ENCODE measurements at regions not wholly inside any gene's neighbourhood (a gene's known extent, or its start where the extent isn't known, plus 50 kb on each side); places are given as distances from the start of the nearest gene placed in this dataset.
"Not testable (repeated sequence)": the region's sequence is repeated elsewhere in the genome, so short reads cannot be mapped to it uniquely, and the experiment has no call there.

GRCh38 chr3:64388886-64389285 lies 163.6 kb upstream of the PRICKLE2 start:
- no peak for DNase-seq (ENCODE audit: low spot score)

DNA sequence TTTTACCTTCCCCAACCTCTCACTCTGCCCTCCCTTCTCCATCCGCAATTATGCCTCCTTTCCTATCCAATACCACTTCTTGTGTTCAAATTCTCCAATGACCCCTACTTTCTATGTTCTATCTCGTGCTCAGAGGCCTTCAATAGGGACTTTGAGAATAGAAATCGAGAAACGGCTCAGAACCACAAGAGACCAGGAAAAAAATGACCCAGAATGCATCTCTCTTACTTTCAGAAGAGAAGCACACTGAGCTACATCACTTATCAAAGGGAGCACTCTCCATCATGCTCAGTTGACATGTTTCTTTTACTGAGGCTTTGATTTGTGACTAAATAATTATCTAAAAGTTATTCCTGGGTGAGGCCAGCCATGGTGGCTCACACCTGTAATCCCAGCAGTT lies 162.4 kb upstream of the PRICKLE2 start:
- no peak for DNase-seq (ENCODE audit: low spot score)

DNA sequence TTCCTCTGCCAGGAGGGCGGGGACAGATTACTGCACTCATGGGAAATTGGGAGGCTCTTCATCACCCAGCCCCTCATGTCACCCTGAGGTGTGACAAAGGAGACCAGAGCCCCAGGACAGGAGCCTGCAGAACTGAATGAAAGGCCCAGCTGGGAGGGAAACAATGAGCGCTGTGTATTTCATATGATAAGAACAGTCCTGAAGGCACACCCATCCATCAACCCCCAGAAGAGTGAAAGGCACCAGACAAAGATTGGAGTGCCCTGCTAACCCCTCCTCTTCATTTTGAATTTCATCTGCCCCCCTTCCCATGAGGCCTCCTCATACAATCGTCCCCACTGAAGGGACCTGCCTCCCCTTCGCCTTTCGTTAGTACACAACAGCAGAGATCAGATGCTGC lies 160.0 kb upstream of the PRICKLE2 start:
- no peak for DNase-seq (ENCODE audit: low spot score)

DNA sequence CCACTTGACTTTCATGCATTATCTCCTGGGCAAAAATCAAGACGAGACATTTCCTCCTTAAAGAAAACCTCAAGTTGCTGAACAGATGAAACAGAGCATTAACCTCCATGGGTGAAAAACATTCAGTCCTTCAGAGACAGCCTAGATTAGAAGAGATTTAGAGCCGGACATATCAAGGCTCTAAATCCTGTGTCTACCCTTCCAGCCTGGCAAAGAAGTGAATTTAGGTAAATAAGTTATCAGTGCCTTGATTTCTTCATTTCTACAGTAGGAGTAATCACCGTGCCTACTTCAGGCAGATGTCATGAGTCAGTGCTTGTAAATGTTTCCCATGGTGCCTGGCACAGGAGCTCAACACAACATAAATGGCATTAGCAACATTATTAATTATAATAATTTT lies 159.3 kb upstream of the PRICKLE2 start:
- DNase-seq (ENCODE audit: low spot score), result no peak

DNA sequence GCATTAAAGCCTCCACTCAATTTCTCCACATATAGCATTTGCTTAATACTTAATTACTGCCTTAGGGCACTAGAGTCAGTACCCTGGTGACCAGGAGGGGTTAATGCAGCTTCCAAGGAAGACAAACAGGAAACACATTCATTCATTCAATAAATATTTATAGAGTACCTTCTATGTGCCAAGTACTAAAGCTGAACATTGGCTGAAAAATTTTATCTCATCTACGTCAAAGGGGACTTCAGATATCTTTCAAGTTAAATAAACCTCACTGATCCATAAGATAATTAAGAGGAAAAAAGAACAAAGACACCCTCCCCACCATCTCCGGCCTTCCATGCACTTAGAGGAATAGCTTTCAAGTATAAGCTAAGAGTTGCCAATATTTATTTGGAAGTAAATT lies 156.9 kb upstream of the PRICKLE2 start:
- no peak for DNase-seq (ENCODE audit: low spot score)

DNA sequence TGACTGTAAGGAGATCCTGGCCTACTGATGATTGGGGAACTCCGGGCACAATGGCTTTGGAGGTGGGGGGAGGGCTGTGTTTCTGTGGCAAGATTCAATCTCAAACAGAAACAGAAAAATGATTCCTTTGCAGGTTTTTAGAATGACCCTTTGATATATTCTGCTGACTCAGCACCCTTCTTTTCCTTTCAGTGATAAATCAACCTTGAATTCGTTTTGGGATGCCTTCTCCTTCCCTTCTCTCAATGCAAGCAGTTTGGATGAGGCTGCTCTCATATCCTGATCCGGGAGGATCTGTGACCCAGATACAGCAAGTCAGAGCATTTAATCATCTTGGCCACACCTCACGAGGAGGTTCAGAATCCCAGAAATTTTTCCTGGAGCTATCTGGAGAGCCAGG lies 156.1 kb upstream of the PRICKLE2 start:
- no peak for DNase-seq (ENCODE audit: low spot score)

DNA sequence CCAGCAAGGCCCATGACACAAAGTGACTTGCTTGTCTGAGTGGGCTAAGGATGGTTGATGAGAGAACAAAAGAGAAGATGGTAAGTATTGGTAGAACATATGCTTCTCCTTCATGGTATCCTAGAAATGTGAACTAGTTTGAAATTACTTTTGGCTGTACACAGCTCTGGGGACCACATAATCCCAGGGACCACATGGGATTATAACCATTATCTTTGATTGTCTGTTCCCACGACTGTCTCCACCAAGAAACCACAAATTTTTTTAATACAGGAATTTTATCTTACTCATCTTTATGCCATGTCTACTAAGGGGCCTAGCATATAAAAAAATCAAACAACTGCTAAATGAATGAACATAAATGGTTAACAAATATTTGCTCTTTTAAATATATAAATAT lies 155.3 kb upstream of the PRICKLE2 start:
- DNase-seq (ENCODE audit: low spot score), result no peak

DNA sequence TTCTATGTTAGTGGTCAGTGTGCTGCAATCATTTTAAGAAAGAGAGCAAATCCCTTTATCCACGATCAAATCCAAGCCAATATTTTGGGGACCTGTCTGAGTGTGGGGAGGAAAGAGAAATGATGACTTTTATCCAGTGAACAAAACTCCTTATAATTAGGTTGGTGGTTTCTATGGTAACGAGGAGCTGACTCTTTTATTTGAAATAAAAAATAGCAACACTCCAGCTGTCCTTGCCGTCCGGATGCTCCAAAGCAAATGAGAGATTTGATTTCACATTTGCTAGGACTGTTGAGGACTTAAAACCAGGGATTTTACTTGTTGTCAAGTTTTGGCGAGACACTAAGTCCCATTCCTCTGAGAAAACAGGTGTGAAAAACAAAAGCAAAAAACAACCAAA lies 154.0 kb upstream of the PRICKLE2 start:
- no peak for DNase-seq (ENCODE audit: low spot score)

DNA sequence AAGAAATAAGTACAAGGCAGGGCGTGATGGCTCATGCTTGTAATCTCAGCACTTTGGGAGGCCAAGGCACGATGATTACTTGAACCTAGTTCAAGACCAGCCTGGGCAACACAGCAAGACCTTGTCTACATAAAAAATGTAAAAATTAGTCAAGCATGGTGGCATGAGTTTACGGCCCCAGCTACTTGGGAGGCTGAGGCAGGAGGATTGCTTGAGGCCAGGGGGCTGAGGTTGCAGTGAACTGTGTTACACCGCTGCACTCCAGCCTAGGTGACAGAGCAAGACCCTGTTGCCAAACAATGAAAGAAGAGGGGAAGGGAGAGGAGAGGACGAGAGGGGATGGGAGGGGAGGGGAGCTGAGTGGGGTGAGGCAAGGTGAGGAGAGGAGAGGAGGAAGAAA lies 152.7 kb upstream of the PRICKLE2 start:
- no peak for DNase-seq (ENCODE audit: low spot score)

GRCh38 chr3:64375737-64376136 lies 150.5 kb upstream of the PRICKLE2 start:
- no peak for DNase-seq (ENCODE audit: low spot score)

DNA sequence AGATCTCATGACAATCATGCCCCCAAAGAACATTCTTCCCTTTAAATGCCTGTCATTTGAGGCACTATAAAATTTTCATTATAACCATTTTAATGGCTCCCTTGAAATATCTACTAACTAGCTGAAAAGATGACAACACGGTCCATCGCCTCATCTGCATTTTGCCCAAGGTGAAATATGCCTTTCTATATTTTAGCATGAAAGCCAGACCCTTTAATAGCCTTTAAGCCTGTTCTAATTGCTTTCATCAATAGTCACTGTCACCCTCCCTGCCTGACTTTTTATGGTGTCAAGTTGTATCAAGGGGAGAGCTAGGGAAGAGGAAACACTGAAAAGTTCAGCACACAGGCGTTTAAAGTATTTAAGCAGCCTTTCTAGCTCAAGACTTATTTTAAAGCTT lies 144.1 kb upstream of the PRICKLE2 start:
- no peak for DNase-seq (ENCODE audit: low spot score)

DNA sequence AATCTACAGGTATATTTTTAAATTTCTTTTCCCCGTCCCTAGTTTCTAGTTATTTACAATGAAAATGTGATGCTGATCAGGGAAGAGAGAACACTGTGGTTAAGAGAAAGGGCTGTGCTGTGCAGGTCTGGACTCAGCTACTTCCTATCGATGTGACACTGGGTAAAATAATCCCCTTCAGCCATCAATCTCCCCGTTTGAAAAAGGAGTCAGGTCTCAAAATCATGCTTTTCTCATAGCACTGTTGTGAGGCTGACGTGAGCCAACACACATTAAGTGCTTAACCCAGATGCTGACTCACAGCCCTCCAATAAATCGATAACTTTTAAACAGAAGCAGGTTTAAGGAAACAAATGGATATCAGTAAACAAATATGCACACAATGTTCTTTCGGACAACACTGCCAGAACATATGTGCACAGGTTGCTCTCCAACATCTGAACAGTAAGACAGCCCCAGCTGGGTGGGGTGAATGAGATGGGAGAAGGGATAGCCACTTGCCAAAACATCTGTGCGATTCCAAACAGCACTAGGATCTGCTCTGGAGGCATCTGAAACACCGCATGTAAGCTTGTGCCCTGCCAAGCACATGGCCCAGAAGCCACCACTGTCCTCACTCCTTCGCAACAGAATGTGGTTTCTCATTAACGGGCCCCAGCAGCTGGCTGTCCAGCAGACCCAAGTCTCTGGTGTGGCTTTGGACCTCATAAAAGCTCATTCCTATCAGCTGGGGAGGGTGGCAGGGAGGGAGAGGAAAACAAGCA lies 143.2 kb upstream of the PRICKLE2 start:
- no peak for DNase-seq (ENCODE audit: low spot score)

- DNase-seq (ENCODE audit: low spot score), result no peak
Measured at GRCh38 chr3:64365877-64366276, 140.6 kb upstream of the PRICKLE2 start.

- DNase-seq (ENCODE audit: low spot score), result no peak
Measured at GRCh38 chr3:64363842-64364241, 138.6 kb upstream of the PRICKLE2 start.

DNA sequence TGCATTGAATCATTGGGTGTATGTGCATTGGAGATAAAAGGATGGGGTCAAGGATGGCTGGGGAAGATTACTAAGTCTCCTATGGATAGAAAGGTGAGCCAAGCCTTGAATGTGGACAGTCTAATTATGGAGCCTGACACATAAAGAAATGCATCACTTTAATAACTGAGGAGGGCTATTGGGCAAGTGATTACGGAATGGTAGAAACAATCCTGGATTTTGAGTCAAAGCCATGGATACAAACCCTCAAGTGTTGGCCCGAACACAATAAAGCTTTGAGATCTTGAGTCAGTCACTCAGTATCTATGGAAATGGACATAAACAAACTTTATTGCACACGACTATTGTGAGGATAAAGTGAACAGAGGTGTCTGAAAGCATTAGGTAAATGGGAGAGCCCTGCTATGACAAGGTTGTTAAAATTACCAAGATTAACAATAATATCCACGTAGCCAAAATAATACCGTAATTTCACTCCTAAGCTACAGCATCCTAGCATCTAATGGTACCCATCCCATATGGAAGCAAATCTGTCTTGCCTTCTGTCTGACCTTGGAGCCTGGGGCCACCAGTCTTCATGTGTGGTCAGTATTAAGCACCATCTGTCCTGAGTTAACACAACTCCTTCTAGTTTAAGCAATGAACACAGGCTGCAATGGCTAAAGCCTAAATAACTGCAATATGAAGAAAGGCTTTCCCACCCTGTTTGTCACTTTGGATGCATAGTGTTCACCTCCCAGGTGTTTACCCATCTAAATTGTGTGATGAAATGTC lies 136.9 kb upstream of the PRICKLE2 start:
- no peak for DNase-seq (ENCODE audit: low spot score)

DNA sequence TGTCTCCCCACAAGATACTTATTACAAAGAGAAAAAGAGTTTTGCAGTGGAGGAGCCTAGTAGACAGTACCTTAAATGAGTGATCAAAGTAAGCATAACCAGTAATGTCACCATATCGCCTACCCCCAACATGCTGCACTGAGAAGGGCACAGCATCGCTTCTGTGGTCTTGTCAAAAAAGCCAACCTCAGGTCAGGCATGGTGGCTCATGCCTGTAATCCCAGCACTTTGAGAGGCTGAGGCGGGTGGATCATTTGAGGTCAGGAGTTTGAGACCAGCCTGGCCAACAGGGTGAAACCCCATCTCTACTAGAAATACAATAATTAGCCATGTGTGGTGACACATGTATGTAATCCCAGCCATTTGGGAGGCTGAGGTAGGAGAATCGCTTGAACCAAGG lies 135.8 kb upstream of the PRICKLE2 start:
- DNase-seq (ENCODE audit: low spot score), result not testable (repeated sequence)

GRCh38 chr3:64360280-64360679 lies 135.0 kb upstream of the PRICKLE2 start:
- DNase-seq (ENCODE audit: low spot score), result no peak

GRCh38 chr3:64359735-64360134 lies 134.5 kb upstream of the PRICKLE2 start:
- no peak for DNase-seq (ENCODE audit: low spot score)

DNA sequence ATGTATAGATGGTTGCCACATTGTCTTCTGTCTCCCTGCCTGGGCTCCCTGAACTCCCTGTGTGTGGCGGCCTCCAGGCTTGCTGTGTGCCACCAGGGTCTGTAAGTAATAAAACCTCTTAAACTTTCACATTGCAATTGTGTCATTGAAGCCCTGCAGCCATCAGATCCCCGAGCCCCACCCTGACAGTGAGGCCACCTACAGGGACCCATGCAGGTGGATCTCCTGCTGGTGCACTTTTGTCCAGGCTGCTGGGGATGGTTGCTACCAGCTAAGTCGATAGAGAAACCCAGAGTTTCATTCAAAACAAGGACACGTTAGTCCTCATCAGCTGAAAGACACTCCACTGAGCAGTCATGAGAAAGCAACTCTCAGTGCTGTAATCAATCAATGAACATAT lies 133.6 kb upstream of the PRICKLE2 start:
- DNase-seq (ENCODE audit: low spot score), result no peak

DNA sequence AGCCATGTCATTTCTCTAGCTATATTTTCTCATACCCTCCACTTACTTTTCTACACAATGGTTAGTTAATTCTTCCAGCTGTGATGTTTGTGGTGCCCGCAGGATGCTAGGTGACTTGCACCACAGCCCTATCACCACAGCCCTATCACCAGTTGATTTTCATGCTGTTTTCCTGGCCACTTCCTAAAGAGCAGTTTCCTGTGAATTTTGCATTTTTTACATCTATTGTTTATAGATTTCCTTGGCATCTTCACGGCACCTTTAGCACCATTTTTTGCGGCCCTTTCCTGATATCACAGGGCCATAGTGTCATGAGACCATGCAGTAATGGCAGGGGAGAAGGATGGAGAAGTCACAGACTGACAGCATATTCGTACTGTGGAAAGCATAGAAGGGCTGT lies 132.9 kb upstream of the PRICKLE2 start:
- DNase-seq (ENCODE audit: low spot score), result no peak

DNA sequence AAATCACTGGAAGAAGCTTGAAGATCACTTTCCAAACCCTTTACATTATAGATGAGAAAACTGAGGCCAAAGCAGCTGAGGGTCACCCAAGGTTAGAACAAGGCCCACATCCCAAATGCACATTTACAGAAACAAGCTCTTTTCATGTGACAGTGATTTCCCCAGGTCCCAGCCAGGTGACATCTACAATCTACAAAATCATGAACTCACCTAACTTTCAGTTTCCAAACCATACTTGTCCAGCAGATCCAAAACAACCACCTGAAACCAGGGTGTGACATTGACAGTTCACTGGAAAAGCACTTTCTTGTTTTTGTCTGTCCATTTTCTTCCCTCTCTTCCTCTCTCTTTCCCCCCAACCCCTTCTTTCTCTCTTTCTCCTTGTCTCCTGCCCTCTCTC lies 132.2 kb upstream of the PRICKLE2 start:
- no peak for DNase-seq (ENCODE audit: low spot score)

DNA sequence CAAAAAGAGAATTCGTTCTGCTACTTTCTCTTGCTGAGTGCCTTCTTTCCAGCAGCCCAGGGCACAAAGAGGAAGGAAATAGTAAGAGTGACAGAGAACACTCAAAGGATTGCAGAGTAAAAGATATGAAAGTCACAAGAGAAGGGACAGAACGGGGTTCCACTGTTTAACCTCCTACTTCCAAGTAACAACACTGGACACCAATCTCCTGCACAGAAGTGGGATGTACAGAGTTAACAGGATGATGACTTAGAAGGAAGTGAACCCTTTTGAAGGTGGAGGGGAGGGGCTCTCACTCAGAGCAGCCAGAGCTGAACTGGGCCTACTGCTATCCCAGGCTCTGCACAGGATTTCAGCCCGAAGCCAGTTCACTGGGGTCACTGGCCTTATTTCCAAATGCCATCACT lies 130.1 kb upstream of the PRICKLE2 start:
- DNase-seq (ENCODE audit: low spot score), result peak; percentile 51

DNA sequence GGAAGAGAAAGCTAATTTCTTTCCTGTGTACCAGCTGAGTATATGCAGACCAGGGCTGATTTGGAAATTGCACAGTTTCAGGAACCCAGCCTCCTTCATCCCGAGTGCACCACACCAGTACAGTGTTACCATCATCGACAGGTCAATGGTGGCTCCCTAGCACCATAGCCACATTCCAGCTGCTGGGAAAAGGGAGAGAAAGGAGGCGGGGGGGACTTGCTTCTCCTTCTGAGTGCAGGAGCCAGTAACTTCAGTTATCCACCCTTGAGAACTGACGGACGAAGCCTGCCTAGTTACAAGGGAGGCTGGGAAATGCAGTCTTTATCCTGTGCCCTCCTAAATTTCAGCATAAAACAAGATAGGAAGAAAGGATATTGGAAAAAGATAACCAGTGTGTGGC lies 129.7 kb upstream of the PRICKLE2 start:
- DNase-seq (ENCODE audit: low spot score), result no peak

- DNase-seq (ENCODE audit: low spot score), result no peak
Measured at GRCh38 chr3:64354221-64354620, 129.0 kb upstream of the PRICKLE2 start.
